Keratinocyte (primary cell): ENCODE measurements at regions not wholly inside any gene's neighbourhood (a gene's known extent, or its start where the extent isn't known, plus 50 kb on each side); places are given as distances from the start of the nearest gene placed in this dataset.

ENCODE experiments used
- DNase-seq: peaks from one replicate; pipeline ENCODE4 v3.0.0-alpha.2; 2011; ENCODE audit warnings: low read depth, missing footprints, low spot score
- FAIRE-seq: peaks from 2 replicates; lab custom pipeline; 2011; peaks lifted over from hg19 to GRCh38; lab: Jason Lieb, UNC
- H2AFZ ChIP-seq: 2 replicates; pipeline ENCODE4 v1.6.0; 2012; ENCODE audit warnings: low read length, control low read depth, inconsistent platforms; ENCODE audit not compliant: control insufficient read depth
- H3K27ac ChIP-seq: 2 replicates; pipeline ENCODE4 v1.5.1; 2011; ENCODE audit warnings: low read length; ENCODE audit not compliant: control insufficient read depth, insufficient read depth
- H3K27me3 ChIP-seq: 3 replicates; pipeline ENCODE4 v1.6.0; 2011; ENCODE audit warnings: low read length; ENCODE audit not compliant: control insufficient read depth, insufficient read depth; ENCODE audit errors: extremely low read depth
- H3K36me3 ChIP-seq, 2 experiments: 2 replicates in 1 of 2; 3 replicates in 1 of 2; pipeline ENCODE4 v1.5.1; 2011; ENCODE audit warnings: low read length in 2 of 2, mild to moderate bottlenecking in 1 of 2; ENCODE audit not compliant: control insufficient read depth in 2 of 2, insufficient read depth in 2 of 2; ENCODE audit errors: extremely low read depth in 1 of 2
- H3K4me1 ChIP-seq: 3 replicates; pipeline ENCODE4 v1.5.1; 2011; ENCODE audit warnings: low read length; ENCODE audit not compliant: control insufficient read depth, insufficient read depth; ENCODE audit errors: extremely low read depth
- H3K4me2 ChIP-seq: 3 replicates; pipeline ENCODE4 v1.6.0; 2011; ENCODE audit warnings: low read depth, low read length; ENCODE audit not compliant: control insufficient read depth, insufficient read depth; ENCODE audit errors: extremely low read depth
- H3K4me3 ChIP-seq, 3 experiments: fragments of 200-600 bp in 1 of 3; sonication (generic) in 1 of 3; 2 replicates in 2 of 3; 3 replicates in 1 of 3; pipeline ENCODE4 v1.5.1; 2011 to 2016; ENCODE audit warnings: low read length in 3 of 3, mild to moderate bottlenecking in 3 of 3, control low read depth in 2 of 3, inconsistent platforms in 1 of 3, low read depth in 1 of 3, mixed read lengths in 1 of 3, mixed run types in 1 of 3, moderate library complexity in 1 of 3; ENCODE audit not compliant: control insufficient read depth in 2 of 3, insufficient read depth in 2 of 3; ENCODE audit errors: extremely low read depth in 1 of 3
- H3K79me2 ChIP-seq: 2 replicates; pipeline ENCODE4 v1.6.0; 2012; ENCODE audit warnings: low read length; ENCODE audit not compliant: control insufficient read depth, insufficient read depth
- H3K9ac ChIP-seq: 3 replicates; pipeline ENCODE4 v1.6.0; 2011; ENCODE audit warnings: low read length; ENCODE audit not compliant: control insufficient read depth, insufficient read depth; ENCODE audit errors: extremely low read depth
- H3K9me1 ChIP-seq: 3 replicates; pipeline ENCODE4 v1.6.0; 2011; ENCODE audit warnings: low read length; ENCODE audit not compliant: control insufficient read depth, insufficient read depth; ENCODE audit errors: extremely low read depth
- H3K9me3 ChIP-seq: 2 replicates; pipeline ENCODE4 v1.5.1; 2012; ENCODE audit warnings: low read depth, low read length; ENCODE audit not compliant: control insufficient read depth
- H4K20me1 ChIP-seq: 3 replicates; pipeline ENCODE4 v1.6.0; 2011; ENCODE audit warnings: low read length; ENCODE audit not compliant: control insufficient read depth, insufficient read depth; ENCODE audit errors: extremely low read depth
- CTCF ChIP-seq, 3 experiments: IDR thresholded peaks in 1 of 3; conservative IDR thresholded peaks in 1 of 3; optimal IDR thresholded peaks in 1 of 3; 2 replicates in 2 of 3; 3 replicates in 1 of 3; pipeline versions ENCODE3 to v1.5.1; 2011; ENCODE audit warnings: low read length in 3 of 3, mild to moderate bottlenecking in 3 of 3, moderate library complexity in 2 of 3, control low read depth in 1 of 3, inconsistent platforms in 1 of 3; ENCODE audit not compliant: insufficient read depth in 2 of 3; ENCODE audit errors: extremely low read depth in 1 of 3
- EZH2 ChIP-seq: IDR thresholded peaks from one replicate; pipeline ENCODE4 v1.6.1; 2012; ENCODE audit warnings: inconsistent platforms, mild to moderate bottlenecking, low read length, moderate library complexity
- dilution Hi-C: fragments of 300-500 bp; cut with MboI; formaldehyde crosslinking; loops from one replicate; pipeline ENCODE4 v1.7.0; 2020; ENCODE audit warnings: low sequenced_read_pairs; ENCODE audit not compliant: extremely low pct_ligation_motif_present

- H4K20me1 ChIP-seq: no peaks in the 10 kb centered on the region
- H3K79me2 ChIP-seq: no peaks in the 10 kb centered on the region
- no peak overlapping the region for H3K4me3 ChIP-seq
- H3K9me1 ChIP-seq: no peaks in the 10 kb centered on the region
- DNase-seq (no peak), FAIRE-seq (no peak)
- H3K36me3 ChIP-seq: no peaks in the 10 kb centered on the region
- H3K4me1 ChIP-seq: no peaks in the 10 kb centered on the region
- dilution Hi-C loops: no loop called here
- no peak overlapping the region for H3K27ac ChIP-seq
- H3K9me3 ChIP-seq: no peaks in the 10 kb centered on the region
- TF ChIP-seq CTCF (optimal IDR thresholded peaks at IDR 0.05 in 1 of 3, IDR thresholded peaks at IDR 0.05 in 1 of 3, conservative IDR thresholded peaks at IDR 0.05 in 1 of 3; ENCODE audit: extremely low read depth in 1 of 3, insufficient read depth in 2 of 3, low read length in 3 of 3): no peak
- TF ChIP-seq EZH2: no peak
- H2AFZ ChIP-seq: no peak overlapping the region
- H3K27me3 ChIP-seq: no peaks in the 10 kb centered on the region
- H3K4me2 ChIP-seq: no peak overlapping the region
- H3K9ac ChIP-seq: no peak overlapping the region
Measured at GRCh38 chr2:180482696-180483095, 475.6 kb upstream of the CWC22 start.

- dilution Hi-C loops: no loop called here
- no peaks in the 10 kb centered on the region for H3K79me2 ChIP-seq
- H3K27ac ChIP-seq: no peak overlapping the region
- no peak overlapping the region for H3K4me3 ChIP-seq
- no peaks in the 10 kb centered on the region for H3K9me1 ChIP-seq
- no peaks in the 10 kb centered on the region for H3K36me3 ChIP-seq
- DNase-seq (no peak), FAIRE-seq (no peak)
- no peaks in the 10 kb centered on the region for H3K4me1 ChIP-seq
- TF ChIP-seq EZH2: no peak
- TF ChIP-seq CTCF (optimal IDR thresholded peaks at IDR 0.05 in 1 of 3, IDR thresholded peaks at IDR 0.05 in 1 of 3, conservative IDR thresholded peaks at IDR 0.05 in 1 of 3; ENCODE audit: extremely low read depth in 1 of 3, insufficient read depth in 2 of 3, low read length in 3 of 3): no peak
- H3K4me2 ChIP-seq: no peak overlapping the region
- no peaks in the 10 kb centered on the region for H4K20me1 ChIP-seq
- no peaks in the 10 kb centered on the region for H3K9me3 ChIP-seq
- H3K27me3 ChIP-seq: no peaks in the 10 kb centered on the region
- no peak overlapping the region for H3K9ac ChIP-seq
- no peak overlapping the region for H2AFZ ChIP-seq
Measured at GRCh38 chr2:180481998-180482397, 474.9 kb upstream of the CWC22 start.
